A204.1 (cell line): ENCODE measurements at regions not wholly inside any gene's neighbourhood (a gene's known extent, or its start where the extent isn't known, plus 50 kb on each side); places are given as distances from the start of the nearest gene placed in this dataset.
A peak's percentile ranks its signal among the peaks of the same experiment; 100 is the strongest.

ENCODE experiments used
- FAIRE-seq: peaks from 2 replicates; lab custom pipeline; 2012; peaks lifted over from hg19 to GRCh38; lab: Jason Lieb, UNC

DNA sequence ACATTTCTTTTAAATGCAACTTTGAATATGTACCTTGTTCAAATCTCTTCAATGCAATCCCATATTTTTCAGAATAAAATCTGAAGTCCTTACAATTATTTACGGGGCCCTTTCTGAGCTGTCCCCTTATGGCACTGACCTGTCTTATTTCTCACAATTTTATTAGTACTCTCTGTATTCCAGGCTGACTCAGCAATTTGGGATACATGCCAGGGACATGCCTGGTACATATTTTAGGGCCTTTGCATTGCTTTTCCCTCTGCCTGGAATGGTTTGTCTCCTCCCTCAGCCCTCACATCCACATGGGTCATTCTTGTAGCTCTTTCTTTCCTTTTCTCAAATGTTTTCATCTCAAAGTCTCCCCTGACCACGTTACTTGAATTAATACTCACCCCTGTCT lies 172.2 kb upstream of the TECRL start:
- FAIRE-seq = no peak

DNA sequence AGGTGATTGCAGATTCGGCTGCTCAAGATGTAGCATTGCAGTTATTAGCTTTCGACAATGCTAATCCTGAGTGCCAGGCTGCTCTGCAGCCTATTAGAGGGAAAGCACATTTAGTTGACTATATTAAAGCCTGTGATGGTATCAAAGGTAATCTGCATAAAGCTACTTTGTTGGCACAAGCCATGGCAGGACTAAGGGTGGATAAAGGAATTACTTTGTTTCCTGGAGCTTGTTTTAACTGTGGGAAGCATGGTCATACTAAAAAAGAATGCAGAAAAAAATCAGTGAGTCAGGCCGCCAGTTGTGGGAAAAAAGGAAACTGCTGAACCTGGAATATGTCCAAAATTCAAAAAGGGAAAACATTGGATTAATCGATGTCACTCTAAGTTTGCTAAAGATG lies 154.9 kb upstream of the TECRL start:
- no peak for FAIRE-seq

DNA sequence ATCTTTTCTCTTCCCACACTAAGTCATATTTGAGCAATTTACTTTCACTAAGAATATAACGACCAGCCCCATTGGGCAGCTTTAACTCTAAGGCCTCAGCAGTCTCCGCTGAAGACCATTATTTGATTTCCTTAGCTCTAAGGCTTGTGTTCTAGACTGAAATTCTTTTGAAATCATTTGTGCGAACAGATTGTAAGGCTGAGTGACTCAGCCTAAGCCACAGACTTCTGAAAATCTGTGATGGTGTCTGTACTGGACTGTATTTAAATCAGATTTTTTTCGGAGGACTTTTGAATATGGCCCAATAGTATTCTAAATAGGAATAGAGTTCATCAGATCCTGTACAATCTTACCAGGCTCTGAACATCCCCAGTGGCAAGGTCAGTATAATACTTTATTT lies 150.3 kb upstream of the TECRL start:
- no peak for FAIRE-seq

- peak; percentile 93 for FAIRE-seq
Observed at GRCh38 chr4:64551125-64551524, 141.9 kb upstream of the TECRL start.

DNA sequence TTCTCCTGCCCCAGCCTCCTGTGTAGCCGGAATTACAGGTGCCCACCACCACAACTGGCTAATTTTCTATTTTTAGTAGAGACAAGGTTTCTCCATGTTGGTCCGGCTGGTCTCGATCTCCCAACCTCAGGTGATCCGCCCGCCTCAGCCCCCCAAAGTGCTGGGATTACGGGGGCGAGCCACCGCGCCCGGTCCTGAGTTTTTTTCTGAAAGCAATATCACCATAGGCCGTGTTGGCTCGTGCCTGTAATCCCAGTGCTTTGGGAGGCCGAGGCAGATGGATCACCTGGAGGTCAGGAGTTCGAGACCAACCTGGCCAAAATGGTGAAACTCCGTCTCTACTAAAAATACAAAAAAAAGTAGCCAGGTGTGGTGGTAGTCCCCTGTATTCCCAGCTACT lies 136.3 kb upstream of the TECRL start:
- FAIRE-seq = no peak

DNA sequence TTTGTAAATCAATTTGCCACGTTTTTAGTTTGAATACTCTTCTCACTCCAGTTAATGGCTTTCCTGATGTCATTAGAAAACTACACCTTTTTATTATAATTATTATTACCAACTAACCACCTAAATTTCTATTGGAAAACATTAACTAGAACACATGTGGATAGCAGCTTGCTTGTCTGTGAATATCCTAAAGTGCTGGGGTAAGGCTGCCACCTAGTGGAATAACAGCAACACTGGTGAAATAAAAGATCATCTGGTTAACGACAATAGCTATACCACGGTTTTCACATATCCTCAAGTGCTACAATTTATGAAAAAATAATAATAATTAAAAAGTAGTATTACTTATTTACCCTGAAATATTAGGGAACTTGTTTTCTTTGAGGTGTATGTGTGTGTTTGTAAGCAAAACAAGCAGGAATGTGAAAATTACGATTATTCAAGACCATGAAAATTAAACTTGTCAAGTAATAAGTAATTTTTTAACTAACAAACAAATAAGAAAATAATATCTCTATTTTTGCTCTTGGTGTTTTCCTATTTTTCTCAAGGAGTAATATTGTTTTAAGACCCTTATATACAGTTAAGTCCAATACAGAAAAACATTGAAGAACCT lies 130.1 kb upstream of the TECRL start:
- FAIRE-seq = peak; percentile 98

- FAIRE-seq = no peak
Observed at GRCh38 chr4:64538219-64538618, 129.0 kb upstream of the TECRL start.

- no peak for FAIRE-seq
Observed at GRCh38 chr4:64533637-64534036, 124.4 kb upstream of the TECRL start.

DNA sequence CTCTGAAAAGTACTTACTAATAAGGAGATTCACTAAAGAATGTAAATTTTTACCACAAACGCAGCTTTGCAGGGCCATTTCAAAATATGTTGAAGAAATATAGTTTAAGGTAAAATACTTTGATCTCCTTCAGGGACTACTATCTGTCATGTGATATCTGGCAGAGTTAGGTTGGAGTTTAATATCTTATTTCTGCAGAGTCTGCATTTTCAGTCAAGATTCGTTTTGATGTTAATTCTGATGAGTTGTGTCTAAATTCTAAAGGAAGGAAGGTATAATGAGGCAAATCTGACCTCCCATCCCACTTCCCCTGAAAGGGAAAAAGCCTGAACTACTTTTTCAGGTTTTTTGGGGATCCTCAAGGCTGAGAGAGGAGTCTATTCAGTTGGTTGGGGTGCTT lies 123.9 kb upstream of the TECRL start:
- no peak for FAIRE-seq

- FAIRE-seq = no peak
Observed at GRCh38 chr4:64520421-64520820, 111.2 kb upstream of the TECRL start.

DNA sequence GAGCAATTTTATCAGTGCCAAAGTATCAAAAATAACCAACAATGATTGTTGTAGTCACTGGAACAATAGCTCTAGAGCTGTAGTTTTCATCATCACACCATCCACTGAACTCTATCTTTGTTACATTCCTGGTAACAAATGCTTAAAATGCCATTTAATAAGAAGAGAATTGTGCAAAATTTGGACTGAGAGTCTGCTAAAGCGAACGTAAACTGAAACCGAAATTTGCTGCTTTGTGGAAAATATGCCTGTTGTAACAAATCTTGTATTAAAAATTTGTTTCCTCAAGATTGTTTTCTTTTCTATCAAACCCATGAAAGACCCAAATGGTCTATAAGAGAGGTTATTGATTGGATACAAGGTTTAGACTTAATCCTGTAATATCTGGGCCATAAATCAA lies 109.3 kb upstream of the TECRL start:
- no peak for FAIRE-seq

DNA sequence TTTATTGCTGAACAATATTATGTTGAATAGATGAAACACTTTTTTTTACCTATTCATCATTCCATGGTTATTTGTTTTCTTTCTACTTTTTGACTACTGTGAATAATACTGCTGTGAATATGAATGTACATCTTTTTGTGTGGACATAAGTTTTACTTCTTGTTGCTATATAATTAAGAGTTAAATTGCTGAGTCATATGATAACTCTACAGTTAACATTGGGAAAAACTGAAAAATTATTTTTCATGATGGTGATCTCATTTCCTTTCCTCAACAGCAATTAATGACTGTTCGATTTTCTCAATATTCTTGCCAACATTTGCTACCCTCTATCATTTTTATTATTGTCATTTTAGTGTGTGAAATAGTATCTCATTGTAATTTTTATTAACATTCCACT lies 106.9 kb upstream of the TECRL start:
- FAIRE-seq = no peak

- FAIRE-seq = no peak
Observed at GRCh38 chr4:64508089-64508488, 98.8 kb upstream of the TECRL start.

DNA sequence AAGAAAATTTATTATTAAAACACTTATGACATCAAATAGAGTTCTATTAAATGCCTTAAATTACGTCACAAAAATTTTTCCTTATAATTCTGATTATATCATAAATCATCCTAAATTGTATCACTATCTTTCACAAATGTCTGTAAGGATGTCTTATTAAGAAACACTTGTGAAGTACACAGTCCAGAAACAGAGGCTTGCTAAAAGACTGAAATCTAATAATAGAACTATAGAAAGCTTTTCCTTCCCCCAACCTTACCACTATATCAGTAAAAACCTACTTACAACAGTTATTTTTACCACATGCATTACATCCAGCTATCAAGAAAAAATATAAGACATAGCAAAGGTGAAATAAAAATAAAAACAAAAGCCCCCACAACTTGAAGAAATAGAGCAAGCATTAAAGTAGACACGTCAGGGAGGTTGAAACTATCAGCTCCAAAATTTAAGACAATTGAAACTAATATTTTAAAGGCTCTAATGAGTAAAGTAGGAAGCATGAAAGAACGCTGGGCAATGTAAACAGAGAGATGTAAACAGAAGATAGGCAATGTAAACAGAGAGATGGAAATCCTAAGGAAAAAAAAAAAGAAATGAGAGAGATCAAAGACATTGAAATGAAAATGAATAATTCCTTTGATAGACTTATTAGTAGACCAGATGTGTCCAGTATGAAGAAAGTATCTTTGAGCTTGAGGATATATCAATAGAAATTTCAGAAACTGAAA lies 94.9 kb upstream of the TECRL start:
- no peak for FAIRE-seq

DNA sequence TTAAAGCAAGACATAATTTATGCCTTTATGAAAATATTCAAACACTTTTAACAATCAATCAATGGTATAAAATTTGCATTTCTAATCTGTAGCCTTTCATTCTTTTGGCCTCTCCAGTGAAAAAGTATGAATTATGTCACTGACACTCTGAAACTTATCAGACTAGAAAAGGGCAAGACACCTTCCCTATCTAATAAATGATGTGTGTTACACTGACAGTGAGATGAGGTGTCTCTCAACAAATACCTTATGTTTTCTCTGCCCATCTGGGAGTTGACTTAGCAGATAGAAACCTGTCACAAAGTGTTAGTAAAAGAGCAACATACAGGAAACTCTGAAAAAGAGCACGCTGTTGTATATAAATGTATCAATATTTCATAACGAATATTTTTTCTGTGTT lies 94.2 kb upstream of the TECRL start:
- no peak for FAIRE-seq

- no peak for FAIRE-seq
Observed at GRCh38 chr4:64497491-64497890, 88.2 kb upstream of the TECRL start.

DNA sequence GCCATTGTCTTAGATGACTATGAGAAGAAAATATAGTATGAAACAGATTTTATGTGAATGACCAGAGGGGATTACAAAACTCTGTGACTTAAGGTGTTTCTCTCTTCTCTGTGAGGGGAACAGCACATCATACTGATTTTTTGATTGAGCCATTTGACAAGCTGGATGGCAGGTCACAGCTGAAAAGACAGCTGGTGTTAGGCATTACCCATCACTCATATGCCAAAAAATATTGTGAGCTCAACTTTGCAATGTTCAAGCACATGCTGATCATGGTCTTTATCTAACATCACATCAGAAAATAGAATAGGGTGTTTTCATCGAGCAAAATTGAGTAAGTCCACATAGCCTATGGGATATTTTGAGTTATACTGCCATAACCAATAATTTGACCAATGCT lies 86.7 kb upstream of the TECRL start:
- no peak for FAIRE-seq

- no peak for FAIRE-seq
Observed at GRCh38 chr4:64489628-64490027, 80.4 kb upstream of the TECRL start.

GRCh38 chr4:64479338-64479737 lies 70.1 kb upstream of the TECRL start:
- FAIRE-seq = no peak

- FAIRE-seq = no peak
Observed at GRCh38 chr4:64477127-64477526, 67.9 kb upstream of the TECRL start.

DNA sequence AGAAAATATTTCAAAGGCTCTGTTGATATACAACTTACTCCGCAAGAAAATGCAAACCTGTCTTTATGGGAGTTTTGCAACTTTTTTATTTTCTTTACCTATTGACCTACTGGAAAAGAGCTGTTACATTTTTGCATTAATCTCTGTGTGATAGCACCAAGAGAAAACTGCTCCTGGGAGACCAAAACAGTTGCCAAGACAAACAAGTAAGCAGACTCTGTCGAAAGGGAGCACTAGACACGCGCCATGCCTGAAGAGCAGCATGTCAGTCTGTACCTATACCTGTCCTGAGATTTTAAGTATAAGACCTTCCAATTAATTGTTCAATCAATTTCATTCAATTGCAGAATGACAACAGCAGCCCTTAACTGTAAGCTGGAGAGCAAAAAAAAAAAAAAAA lies 56.0 kb upstream of the TECRL start:
- no peak for FAIRE-seq

DNA sequence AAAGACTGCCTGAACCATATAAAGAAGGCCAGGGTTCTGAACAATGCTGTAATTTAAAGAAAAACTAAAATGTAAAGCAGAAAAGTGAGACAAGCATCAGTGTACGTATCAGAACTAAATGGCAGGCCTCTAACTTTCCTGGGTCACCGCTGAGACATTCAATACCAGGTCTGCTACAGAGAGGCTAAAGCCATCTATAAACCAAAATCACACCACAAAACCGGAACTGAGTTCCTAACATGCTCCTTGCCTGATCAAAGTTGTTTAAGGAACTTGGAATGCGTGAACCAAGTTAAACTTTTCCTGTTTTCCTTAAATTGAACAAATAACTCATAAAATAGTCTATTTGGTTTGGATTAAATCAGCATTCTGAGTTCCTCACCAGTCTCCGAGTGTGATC lies 55.3 kb upstream of the TECRL start:
- FAIRE-seq = no peak
